Heart right ventricle (tissue), 16 donors: ENCODE measurements at regions not wholly inside any gene's neighbourhood (a gene's known extent, or its start where the extent isn't known, plus 50 kb on each side); places are given as distances from the start of the nearest gene placed in this dataset.

ENCODE experiments used
- ATAC-seq, 8 donors: fragments of 200-7000 bp; cut with Tn5 transposase; one replicate each; pipeline ENCODE4 v1.9.1; 2020; ENCODE audit warnings: mild to moderate bottlenecking in 8 of 8, moderate library complexity in 8 of 8, moderate number of reproducible peaks in 1 of 8
- DNase-seq, 2 donors: peaks; one replicate each; pipeline ENCODE4 v3.0.0-alpha.2; 2020
- H3K27ac ChIP-seq, 10 donors: fragments of 200-600 bp; sonication (generic) in 2 of 10; one replicate each; pipeline versions ENCODE4 v1.5.0 to v1.8.0; 2020 to 2022; ENCODE audit warnings: mild to moderate bottlenecking in 3 of 10
- H3K27me3 ChIP-seq, 7 donors: fragments of 200-600 bp; one replicate each; pipeline ENCODE4 v1.8.0; 2021 to 2022; ENCODE audit warnings: mild to moderate bottlenecking in 2 of 7
- H3K36me3 ChIP-seq, 9 donors: fragments of 200-600 bp; sonication (generic) in 1 of 9; one replicate each; pipeline versions ENCODE4 v1.5.0 to v1.8.0; 2020 to 2022; ENCODE audit warnings: mild to moderate bottlenecking in 2 of 9
- H3K4me1 ChIP-seq, 9 donors: fragments of 200-600 bp; sonication (generic) in 1 of 9; one replicate each; pipeline versions ENCODE4 v1.5.0 to v1.8.0; 2020 to 2022; ENCODE audit warnings: mild to moderate bottlenecking in 4 of 9
- H3K4me3 ChIP-seq, 10 donors: fragments of 200-600 bp; sonication (generic) in 2 of 10; one replicate each; pipeline versions ENCODE4 v1.5.0 to v1.8.0; 2020 to 2022; ENCODE audit warnings: mild to moderate bottlenecking in 7 of 10, moderate library complexity in 2 of 10
- H3K9me3 ChIP-seq, 11 donors: fragments of 200-600 bp in 10 of 11; sonication (generic) in 2 of 11; one replicate each; pipeline versions ENCODE4 v1.5.0 to v1.8.0; 2013 to 2022; ENCODE audit warnings: mild to moderate bottlenecking in 2 of 11, control low read depth in 1 of 11, moderate library complexity in 1 of 11
- CTCF ChIP-seq, 9 donors: fragments of 200-600 bp; sonication (generic) in 2 of 9; IDR thresholded peaks; one replicate each; pipeline versions ENCODE4 v1.5.0 to v1.8.0; 2021 to 2022; ENCODE audit warnings: antibody characterized with exemption in 9 of 9, mild to moderate bottlenecking in 5 of 9, moderate library complexity in 1 of 9
- WGBS, 2 donors: extraction: QIAGEN DNeasy Blood & Tissue Kit; methylation state at CpG; one replicate each; pipeline ENCODE4 v1.1.7; 2013; ENCODE audit warnings: inconsistent platforms in 1 of 2; 5-methylcytosine and 5-hydroxymethylcytosine counted together
- intact Hi-C, 10 donors: fragments of 100-400 bp; cut with DNase I; formaldehyde crosslinking; loops; one replicate each; pipeline versions ENCODE4 v1.11.1 to v1.14.2; 2022
- donor health status: Arrhythmogenic right ventricular cardiomyopathy.
- donor health status: ischemic (EF 13 %, LVEDD 7.1; RV severe dilation, severe dysfunction).
- donor health status: healthy with polysubstance abuse.
- donor health status: DM: no; HTN: yes; CAD: no.
- donor health status: DM: no; HTN: no; CAD: no.
- donor health status: ischemic (EF 25% LVEDD 6.9; RV normal size, moderate dysfunction).
- donor health status: ischemic (EF 25% LVEDD 5.7; RV mildly dilated, moderate dysfunction).
- donor health status: healthy.
- donor health status: DM: yes; HTN: yes; CAD: no.
- donor health status: Ischemic cardiomyopathy.
- donor health status: ischemic (EF 35%, LVEDD 5.7; RV mildly dilated, moderate dysfunction).
- donor health status: nonischemic (EF 11% LVEDD 7.7; RV severe dilation, severe dysfunction).
- donor health status: DM: yes; HTN: yes; CAD: no.
- donor health status: PGD.
- donor health status: ischemic (EF 29% LVEDD 5.4; RV normal size, mild dysfunction).
- donor health status: nonischemic (EF 23%, LVEDD 6.1; RV moderate dilation, normal function).

GRCh38 chr15:95825671-95826411 lies 504.7 kb upstream of the NR2F2 start:
- Histone ChIP-seq H3K27ac (no peak overlapping the region), H3K4me3 (no peak overlapping the region), H3K36me3 (no peaks in the 10 kb centered on the region), H3K27me3 (no peaks in the 10 kb centered on the region), H3K4me1 (peaks cover 0 to 11% (median 0%) of the 10 kb centered on the region in 9 donors), H3K9me3 (no peaks in the 10 kb centered on the region)
- no peak for ATAC-seq
- intact Hi-C loops: no loop called here
- WGBS, 2 donors: 47 to 54% methylated on average over 8 of the region's 8 CpGs
- TF ChIP-seq CTCF (IDR thresholded peaks at IDR 0.05): no peak
- DNase-seq: no peak

GRCh38 chr15:95826412-95827195 lies 503.9 kb upstream of the NR2F2 start:
- ATAC-seq: no peak

GRCh38 chr15:95829062-95829461 lies 501.4 kb upstream of the NR2F2 start:
- Histone ChIP-seq H3K36me3 (no peaks in the 10 kb centered on the region), H3K4me1 (peaks cover 0 to 11% (median 0%) of the 10 kb centered on the region in 9 donors), H3K27ac (no peak overlapping the region), H3K4me3 (no peak overlapping the region), H3K9me3 (no peaks in the 10 kb centered on the region), H3K27me3 (no peaks in the 10 kb centered on the region)
- 86 to 89% methylated on average over 5 of the region's 5 CpGs for WGBS, 2 donors
- intact Hi-C loops: no loop called here
- ATAC-seq (no peak), DNase-seq (no peak)
- TF ChIP-seq CTCF (IDR thresholded peaks at IDR 0.05): no peak

More at GRCh38 chr15:95826412-95827195, 503.9 kb upstream of the NR2F2 start:
- Histone ChIP-seq H3K9me3 (no peaks in the 10 kb centered on the region), H3K36me3 (no peaks in the 10 kb centered on the region), H3K4me3 (no peak overlapping the region), H3K27ac (no peak overlapping the region), H3K4me1 (peaks cover 0 to 11% (median 0%) of the 10 kb centered on the region in 9 donors), H3K27me3 (no peaks in the 10 kb centered on the region)
- TF ChIP-seq CTCF (IDR thresholded peaks at IDR 0.05): no peak
- DNase-seq: no peak
- 90 to 94% methylated on average over 8 of the region's 8 CpGs for WGBS, 2 donors
- intact Hi-C loops: no loop called here

- WGBS, 2 donors: 85 to 93% methylated on average over 4 of the region's 4 CpGs
- Histone ChIP-seq H3K27ac (no peak overlapping the region), H3K4me3 (no peak overlapping the region), H3K4me1 (peaks cover 0 to 8% (median 0%) of the 10 kb centered on the region in 9 donors), H3K36me3 (no peaks in the 10 kb centered on the region), H3K27me3 (no peaks in the 10 kb centered on the region), H3K9me3 (no peaks in the 10 kb centered on the region)
- no peak for ATAC-seq
- DNase-seq: no peak
- TF ChIP-seq CTCF (IDR thresholded peaks at IDR 0.05): no peak
- intact Hi-C loops: no loop called here
Measured at GRCh38 chr15:95830281-95830680, 500.2 kb upstream of the NR2F2 start.
